Fibroblast of lung (primary cell): ENCODE measurements at regions not wholly inside any gene's neighbourhood (a gene's known extent, or its start where the extent isn't known, plus 50 kb on each side); places are given as distances from the start of the nearest gene placed in this dataset.

Experiments used
- DNase-seq, 2 donors: peaks; one replicate each; pipeline versions ENCODE4 v3.0.0 to v3.0.0-alpha.2; 2010; ENCODE audit warnings: low read depth in 2 of 2
- H2AFZ ChIP-seq: 2 replicates; pipeline ENCODE4 v1.5.1; 2012; ENCODE audit warnings: low read length, control low read depth, inconsistent platforms
- H3K27ac ChIP-seq: 2 replicates; pipeline ENCODE4 v1.5.1; 2011; ENCODE audit warnings: low read length, control low read depth; ENCODE audit not compliant: insufficient read depth
- H3K27me3 ChIP-seq: 2 replicates; pipeline ENCODE4 v1.5.1; 2011; ENCODE audit warnings: mild to moderate bottlenecking, low read length; ENCODE audit not compliant: control insufficient read depth, insufficient read depth
- H3K36me3 ChIP-seq: 2 replicates; pipeline ENCODE4 v1.5.1; 2011; ENCODE audit warnings: low read length; ENCODE audit not compliant: control insufficient read depth, insufficient read depth
- H3K4me1 ChIP-seq: 2 replicates; pipeline ENCODE4 v1.5.1; 2011; ENCODE audit warnings: low read length; ENCODE audit not compliant: control insufficient read depth, insufficient read depth; ENCODE audit errors: extremely low read depth
- H3K4me2 ChIP-seq: 2 replicates; pipeline ENCODE4 v1.5.1; 2011; ENCODE audit warnings: low read length, control low read depth; ENCODE audit not compliant: insufficient read depth; ENCODE audit errors: extremely low read depth
- H3K4me3 ChIP-seq, 4 experiments: fragments of 200-600 bp in 1 of 4; sonication (generic) in 1 of 4; replicated peaks in 1 of 4; 2 replicates each; pipeline ENCODE4 v1.5.1; 2011 to 2016; ENCODE audit warnings: low read length in 4 of 4, low read depth in 3 of 4, mild to moderate bottlenecking in 3 of 4, control low read depth in 2 of 4, inconsistent platforms in 1 of 4, mixed read lengths in 1 of 4; ENCODE audit not compliant: insufficient read depth in 1 of 4; ENCODE audit errors: control extremely low read depth in 1 of 4
- H3K79me2 ChIP-seq: 2 replicates; pipeline ENCODE4 v1.5.1; 2012; ENCODE audit warnings: mild to moderate bottlenecking, low read length, inconsistent platforms; ENCODE audit not compliant: control insufficient read depth, insufficient read depth
- H3K9ac ChIP-seq: 2 replicates; pipeline ENCODE4 v1.5.1; 2011; ENCODE audit warnings: mild to moderate bottlenecking, low read length, control low read depth; ENCODE audit not compliant: insufficient read depth
- H3K9me3 ChIP-seq: 2 replicates; pipeline ENCODE4 v1.5.1; 2012; ENCODE audit warnings: low read depth, low read length; ENCODE audit not compliant: control insufficient read depth, insufficient read depth
- H4K20me1 ChIP-seq: 2 replicates; pipeline ENCODE4 v1.5.1; 2011; ENCODE audit warnings: low read length; ENCODE audit not compliant: control insufficient read depth, insufficient read depth; ENCODE audit errors: extremely low read depth
- CTCF ChIP-seq, 2 donors: IDR thresholded peaks in 1 of 2; conservative IDR thresholded peaks in 1 of 2; 1 replicate in 1 of 2; 2 replicates in 1 of 2; pipeline ENCODE4 v1.5.1; 2011 to 2012; ENCODE audit warnings: low read length in 2 of 2, control low read depth in 1 of 2, inconsistent platforms in 1 of 2, low read depth in 1 of 2, mild to moderate bottlenecking in 1 of 2
- EZH2 ChIP-seq: IDR thresholded peaks from 2 replicates; pipeline ENCODE4 v1.5.1; 2012; ENCODE audit warnings: low read length, control low read depth, mild to moderate bottlenecking; ENCODE audit errors: missing control alignments

- Histone ChIP-seq H3K4me3 (no peak overlapping the region), H3K9me3 (no peaks in the 10 kb centered on the region), H3K4me2 (no peak overlapping the region), H3K9ac (no peak overlapping the region), H3K27ac (no peak overlapping the region), H3K27me3 (peaks cover 5% of the 10 kb centered on the region), H4K20me1 (no peaks in the 10 kb centered on the region), H2AFZ (no peak overlapping the region), H3K36me3 (no peaks in the 10 kb centered on the region), H3K79me2 (no peaks in the 10 kb centered on the region), H3K4me1 (no peaks in the 10 kb centered on the region)
- DNase-seq = no peak
- TF ChIP-seq EZH2 (no peak), CTCF (conservative IDR thresholded peaks at IDR 0.05 in 1 of 2, IDR thresholded peaks at IDR 0.05 in 1 of 2; ENCODE audit: low read depth in 1 of 2, low read length in 2 of 2) (no peak)
Measured at GRCh38 chr6:142653710-142654420, 291.1 kb downstream of the HIVEP2 start.

GRCh38 chr6:142659661-142660060, 285.3 kb downstream of the HIVEP2 start:
- no peaks in the 10 kb centered on the region for H3K4me1 ChIP-seq
- H3K9me3 ChIP-seq = no peaks in the 10 kb centered on the region
- H4K20me1 ChIP-seq = no peaks in the 10 kb centered on the region
- no peak overlapping the region for H3K4me2 ChIP-seq
- no peak overlapping the region for H3K4me3 ChIP-seq
- no peak overlapping the region for H3K27ac ChIP-seq
- no peak overlapping the region for H3K9ac ChIP-seq
- H3K27me3 ChIP-seq = peaks cover 5% of the 10 kb centered on the region
- no peak for TF ChIP-seq CTCF (conservative IDR thresholded peaks at IDR 0.05 in 1 of 2, IDR thresholded peaks at IDR 0.05 in 1 of 2; ENCODE audit: low read depth in 1 of 2, low read length in 2 of 2)
- no peak for TF ChIP-seq EZH2
- H2AFZ ChIP-seq = no peak overlapping the region
- H3K79me2 ChIP-seq = no peaks in the 10 kb centered on the region
- DNase-seq = no peak
- H3K36me3 ChIP-seq = no peaks in the 10 kb centered on the region

- TF ChIP-seq EZH2 (no peak), CTCF (conservative IDR thresholded peaks at IDR 0.05 in 1 of 2, IDR thresholded peaks at IDR 0.05 in 1 of 2; ENCODE audit: low read depth in 1 of 2, low read length in 2 of 2) (no peak)
- Histone ChIP-seq H2AFZ (no peak overlapping the region), H3K9me3 (no peaks in the 10 kb centered on the region), H3K4me2 (no peak overlapping the region), H4K20me1 (no peaks in the 10 kb centered on the region), H3K9ac (no peak overlapping the region), H3K27ac (no peak overlapping the region), H3K36me3 (no peaks in the 10 kb centered on the region), H3K4me1 (no peaks in the 10 kb centered on the region), H3K27me3 (no peaks in the 10 kb centered on the region), H3K4me3 (no peak overlapping the region), H3K79me2 (no peaks in the 10 kb centered on the region)
- no peak for DNase-seq
Measured at GRCh38 chr6:142665393-142665792, 279.6 kb downstream of the HIVEP2 start.
